NT2/D1 (cell line): ENCODE measurements at regions not wholly inside any gene's neighbourhood (a gene's known extent, or its start where the extent isn't known, plus 50 kb on each side); places are given as distances from the start of the nearest gene placed in this dataset.

Source experiments
- SUZ12 ChIP-seq: IDR thresholded peaks from 2 replicates; pipeline ENCODE4 v1.6.1; 2011; ENCODE audit not compliant: insufficient read length, insufficient read depth; ENCODE audit errors: extremely low read depth
- ZNF274 ChIP-seq: IDR thresholded peaks from 2 replicates; pipeline ENCODE4 v1.6.1; 2011; ENCODE audit warnings: mild to moderate bottlenecking, low read depth, low read length

GRCh38 chr5:165143741-165144140, 1638.3 kb downstream of the MAT2B start:
- no peak for TF ChIP-seq SUZ12
- TF ChIP-seq ZNF274: no peak
